Stimulated activated CD4-positive, alpha-beta T cell treated with anti-CD3 and anti-CD28 coated beads, Interleukin-1b, Interleukin-23, amount 100 ng/mL, for 48 hours (primary cell): ENCODE measurements at regions not wholly inside any gene's neighbourhood (a gene's known extent, or its start where the extent isn't known, plus 50 kb on each side); places are given as distances from the start of the nearest gene placed in this dataset.
"Not testable (repeated sequence)": the region's sequence is repeated elsewhere in the genome, so short reads cannot be mapped to it uniquely, and the experiment has no call there.

Source experiments
- DNase-seq: peaks from one replicate; pipeline ENCODE4 v3.0.0-alpha.2; 2020

- DNase-seq: no peak
Observed at GRCh38 chr1:188489336-188490112, 1660.8 kb downstream of the PLA2G4A start.

- DNase-seq: no peak
Observed at GRCh38 chr1:188496506-188496905, 1667.8 kb downstream of the PLA2G4A start.

GRCh38 chr1:188497020-188497419 is 1668.3 kb downstream of the PLA2G4A start:
- DNase-seq: no peak

- no peak for DNase-seq
Observed at GRCh38 chr1:188499690-188500089, 1670.9 kb downstream of the PLA2G4A start.

GRCh38 chr1:188514917-188515316 is 1686.2 kb downstream of the PLA2G4A start:
- DNase-seq: no peak

GRCh38 chr1:188517139-188517538 is 1688.4 kb downstream of the PLA2G4A start:
- no peak for DNase-seq

- no peak for DNase-seq
Observed at GRCh38 chr1:188551176-188551575, 1722.4 kb downstream of the PLA2G4A start.

- DNase-seq: no peak
Observed at GRCh38 chr1:188557053-188557452, 1728.3 kb downstream of the PLA2G4A start.

GRCh38 chr1:188582911-188583532 is 1754.3 kb downstream of the PLA2G4A start:
- no peak for DNase-seq

GRCh38 chr1:188584119-188584518 is 1755.4 kb downstream of the PLA2G4A start:
- no peak for DNase-seq

GRCh38 chr1:188590641-188591040 is 1761.9 kb downstream of the PLA2G4A start:
- DNase-seq: no peak

GRCh38 chr1:188594542-188595235 is 1765.9 kb downstream of the PLA2G4A start:
- no peak for DNase-seq

- DNase-seq: no peak
Observed at GRCh38 chr1:188599313-188599712, 1770.6 kb downstream of the PLA2G4A start.

GRCh38 chr1:188611432-188611831 is 1782.7 kb downstream of the PLA2G4A start:
- no peak for DNase-seq

GRCh38 chr1:188615321-188615720 is 1786.6 kb downstream of the PLA2G4A start:
- no peak for DNase-seq

- DNase-seq: no peak
Observed at GRCh38 chr1:188620236-188620635, 1791.5 kb downstream of the PLA2G4A start.

GRCh38 chr1:188641566-188642211 is 1812.9 kb downstream of the PLA2G4A start:
- DNase-seq: no peak

GRCh38 chr1:188642704-188643103 is 1814.0 kb downstream of the PLA2G4A start:
- DNase-seq: no peak

GRCh38 chr1:188652678-188653077 is 1823.9 kb downstream of the PLA2G4A start:
- DNase-seq: no peak

GRCh38 chr1:188655966-188656365 is 1821.7 kb downstream of the BRINP3 start:
- DNase-seq: not testable (repeated sequence)

- no peak for DNase-seq
Observed at GRCh38 chr1:188660572-188660971, 1817.1 kb downstream of the BRINP3 start.

- DNase-seq: no peak
Observed at GRCh38 chr1:188665477-188665876, 1812.2 kb downstream of the BRINP3 start.

- no peak for DNase-seq
Observed at GRCh38 chr1:188668083-188668482, 1809.6 kb downstream of the BRINP3 start.
